Stimulated activated CD8-positive, alpha-beta memory T cell treated with anti-CD3 and anti-CD28 coated beads, Interleukin-4, amount 100 ng/mL, for 24 hours (primary cell): ENCODE measurements at regions not wholly inside any gene's neighbourhood (a gene's known extent, or its start where the extent isn't known, plus 50 kb on each side); places are given as distances from the start of the nearest gene placed in this dataset.
"Not testable (repeated sequence)": the region's sequence is repeated elsewhere in the genome, so short reads cannot be mapped to it uniquely, and the experiment has no call there.

Source experiments
- DNase-seq: peaks from one replicate; pipeline ENCODE4 v3.0.0-alpha.2; 2020; ENCODE audit warnings: low read depth

GRCh38 chr11:38423042-38423441, 1825.0 kb upstream of the RAG2 start:
- DNase-seq, result no peak

- DNase-seq, result no peak
Measured at GRCh38 chr11:38416141-38416540, 1818.1 kb upstream of the RAG2 start.

GRCh38 chr11:38411149-38411548, 1813.1 kb upstream of the RAG2 start:
- DNase-seq, result no peak

GRCh38 chr11:38402063-38402462, 1804.0 kb upstream of the RAG2 start:
- DNase-seq, result no peak

- DNase-seq, result no peak
Measured at GRCh38 chr11:38392176-38392575, 1794.1 kb upstream of the RAG2 start.

- DNase-seq, result no peak
Measured at GRCh38 chr11:38384568-38384967, 1786.5 kb upstream of the RAG2 start.

- DNase-seq, result no peak
Measured at GRCh38 chr11:38365274-38365673, 1767.2 kb upstream of the RAG2 start.

- DNase-seq, result no peak
Measured at GRCh38 chr11:38356255-38356654, 1758.2 kb upstream of the RAG2 start.

GRCh38 chr11:38345286-38345685, 1747.2 kb upstream of the RAG2 start:
- no peak for DNase-seq

- DNase-seq, result not testable (repeated sequence)
Measured at GRCh38 chr11:38341612-38342011, 1743.6 kb upstream of the RAG2 start.

GRCh38 chr11:38339835-38340440, 1741.9 kb upstream of the RAG2 start:
- DNase-seq, result no peak

GRCh38 chr11:38338022-38338421, 1740.0 kb upstream of the RAG2 start:
- DNase-seq, result not testable (repeated sequence)

GRCh38 chr11:38332046-38332445, 1734.0 kb upstream of the RAG2 start:
- DNase-seq, result no peak

- DNase-seq, result no peak
Measured at GRCh38 chr11:38330578-38330977, 1732.5 kb upstream of the RAG2 start.

GRCh38 chr11:38323961-38324761, 1726.1 kb upstream of the RAG2 start:
- DNase-seq, result no peak

GRCh38 chr11:38315151-38315550, 1717.1 kb upstream of the RAG2 start:
- no peak for DNase-seq

GRCh38 chr11:38307455-38307854, 1709.4 kb upstream of the RAG2 start:
- DNase-seq, result no peak

GRCh38 chr11:38305682-38306081, 1707.6 kb upstream of the RAG2 start:
- no peak for DNase-seq

GRCh38 chr11:38304926-38305325, 1706.9 kb upstream of the RAG2 start:
- no peak for DNase-seq

GRCh38 chr11:38302564-38302963, 1704.5 kb upstream of the RAG2 start:
- no peak for DNase-seq

GRCh38 chr11:38300570-38300969, 1702.5 kb upstream of the RAG2 start:
- no peak for DNase-seq

GRCh38 chr11:38296211-38296776, 1698.3 kb upstream of the RAG2 start:
- DNase-seq, result no peak

GRCh38 chr11:38282718-38283117, 1684.7 kb upstream of the RAG2 start:
- no peak for DNase-seq
